ENCODE measurements at regions not wholly inside any gene's neighbourhood (a gene's known extent, or its start where the extent isn't known, plus 50 kb on each side); places are given as distances from the start of the nearest gene placed in this dataset.

- Histone ChIP-seq H3K27me3 (replicated peaks; ENCODE audit: insufficient read depth) (no peaks in the 10 kb centered on the region), H3K4me3 (no peak overlapping the region), H3K36me3 (ENCODE audit: low read depth) (no peaks in the 10 kb centered on the region), H3K27ac (no peak overlapping the region), H3K79me2 (ENCODE audit: insufficient read depth) (no peaks in the 10 kb centered on the region), H3K4me1 (ENCODE audit: insufficient read depth) (no peaks in the 10 kb centered on the region), H3K9me3 (ENCODE audit: low read depth) (no peaks in the 10 kb centered on the region), H3K4me2 (ENCODE audit: unreplicated experiment) (no peak overlapping the region), H4K20me1 (ENCODE audit: insufficient read depth) (no peaks in the 10 kb centered on the region), H3F3A (ENCODE audit: insufficient read depth) (no peaks in the 10 kb centered on the region), H3K9me2 (ENCODE audit: insufficient read depth) (no peaks in the 10 kb centered on the region), H2AFZ (no peak overlapping the region), H3K9ac (no peak overlapping the region)
- WGBS, 2 experiments (ENCODE audit: low coverage in 1 of 2, low lambda C conversion rate in 2 of 2, missing lambda C conversion rate in 2 of 2), result 40 to 48% methylated on average over 5 of the region's 5 CpGs
- TF ChIP-seq EZH2 (IDR thresholded peaks at IDR 0.05; ENCODE audit: insufficient read depth, poor library complexity, severe bottlenecking), result no peak
- no peak for TF ChIP-seq EZH2phosphoT487 (IDR thresholded peaks at IDR 0.05; ENCODE audit: insufficient read depth, low read depth)
- DNase-seq, result no peak
- in situ Hi-C loops (cut with MboI), result no loop called here
These were observed 335.2 kb upstream of the MCTP2 start for GRCh38 chr15:93895976-93896770.

DNA sequence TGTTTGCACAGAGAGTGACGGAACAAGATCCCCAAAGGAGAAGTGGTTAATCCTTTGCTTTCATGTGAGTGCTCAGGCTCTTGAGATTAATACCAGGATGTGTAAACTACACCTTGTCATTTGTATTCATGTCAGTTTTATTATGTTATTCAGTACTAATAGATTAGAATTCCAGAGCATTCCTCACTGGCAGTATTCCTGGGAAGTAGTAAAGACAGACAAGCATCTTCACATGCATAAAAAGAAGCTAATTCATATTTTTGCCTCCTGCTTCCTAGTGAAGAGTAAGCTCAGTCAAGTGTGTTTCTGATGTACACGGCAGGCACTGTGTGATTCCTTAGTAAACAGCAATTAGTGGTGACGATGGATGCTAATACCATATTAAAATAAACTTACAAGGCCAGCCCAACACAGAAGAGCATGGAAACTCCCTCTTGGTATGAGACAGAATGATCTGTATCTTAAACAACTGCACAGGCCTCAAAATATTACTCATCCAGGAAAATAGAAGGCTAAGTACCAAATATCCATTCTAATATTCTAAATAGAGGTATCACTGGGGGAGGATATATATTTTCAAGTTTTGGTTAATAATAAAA is 336.8 kb upstream of the MCTP2 start:
- in situ Hi-C loops (cut with MboI), result no loop called here
- Histone ChIP-seq H3K9ac (no peak overlapping the region), H3F3A (ENCODE audit: insufficient read depth) (no peaks in the 10 kb centered on the region), H3K4me2 (ENCODE audit: unreplicated experiment) (no peak overlapping the region), H4K20me1 (ENCODE audit: insufficient read depth) (no peaks in the 10 kb centered on the region), H2AFZ (no peak overlapping the region), H3K27ac (no peak overlapping the region), H3K36me3 (ENCODE audit: low read depth) (no peaks in the 10 kb centered on the region), H3K4me3 (no peak overlapping the region), H3K9me2 (ENCODE audit: insufficient read depth) (no peaks in the 10 kb centered on the region), H3K4me1 (ENCODE audit: insufficient read depth) (no peaks in the 10 kb centered on the region), H3K79me2 (ENCODE audit: insufficient read depth) (no peaks in the 10 kb centered on the region), H3K9me3 (ENCODE audit: low read depth) (no peaks in the 10 kb centered on the region), H3K27me3 (replicated peaks; ENCODE audit: insufficient read depth) (no peaks in the 10 kb centered on the region)
- no peak for TF ChIP-seq EZH2 (IDR thresholded peaks at IDR 0.05; ENCODE audit: insufficient read depth, poor library complexity, severe bottlenecking)
- no peak for DNase-seq
- WGBS, 2 experiments (ENCODE audit: low coverage in 1 of 2, low lambda C conversion rate in 2 of 2, missing lambda C conversion rate in 2 of 2), result 58 to 77% methylated on average over 3 of the region's 3 CpGs

DNA sequence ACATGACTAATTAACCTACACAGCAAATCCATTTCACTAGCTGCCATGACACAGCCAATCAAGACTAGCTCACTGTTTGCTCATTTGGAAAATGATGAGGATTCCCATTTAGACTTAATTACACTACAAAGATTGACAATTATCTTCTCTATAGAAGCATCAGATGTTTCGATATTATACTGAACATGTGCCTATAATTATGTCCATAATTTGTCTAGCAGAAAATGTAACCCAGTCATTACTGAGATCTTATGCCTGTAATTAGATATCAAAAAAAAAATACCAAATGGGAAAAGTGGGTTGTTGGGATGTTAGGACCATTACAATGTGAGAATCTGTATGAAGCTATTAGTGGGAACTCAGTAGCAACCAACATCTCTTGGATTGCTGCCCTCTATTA is 344.2 kb upstream of the MCTP2 start:
- Histone ChIP-seq H3K9me3 (ENCODE audit: low read depth) (no peaks in the 10 kb centered on the region), H3K4me1 (ENCODE audit: insufficient read depth) (no peaks in the 10 kb centered on the region), H4K20me1 (ENCODE audit: insufficient read depth) (no peaks in the 10 kb centered on the region), H3K79me2 (ENCODE audit: insufficient read depth) (no peaks in the 10 kb centered on the region), H3K9me2 (ENCODE audit: insufficient read depth) (no peaks in the 10 kb centered on the region), H3K9ac (no peak overlapping the region), H2AFZ (no peak overlapping the region), H3K27me3 (replicated peaks; ENCODE audit: insufficient read depth) (no peaks in the 10 kb centered on the region), H3K36me3 (ENCODE audit: low read depth) (no peaks in the 10 kb centered on the region), H3F3A (ENCODE audit: insufficient read depth) (no peaks in the 10 kb centered on the region), H3K4me2 (ENCODE audit: unreplicated experiment) (no peak overlapping the region), H3K27ac (no peak overlapping the region), H3K4me3 (no peak overlapping the region)
- no peak for DNase-seq
- 8% methylated on average over 1 of the region's 1 CpG for WGBS, 2 experiments (ENCODE audit: low coverage in 1 of 2, low lambda C conversion rate in 2 of 2, missing lambda C conversion rate in 2 of 2)
- TF ChIP-seq EZH2 (IDR thresholded peaks at IDR 0.05; ENCODE audit: insufficient read depth, poor library complexity, severe bottlenecking) (no peak), EZH2phosphoT487 (IDR thresholded peaks at IDR 0.05; ENCODE audit: insufficient read depth, low read depth) (no peak)
- in situ Hi-C loops (cut with MboI), result no loop called here

DNA sequence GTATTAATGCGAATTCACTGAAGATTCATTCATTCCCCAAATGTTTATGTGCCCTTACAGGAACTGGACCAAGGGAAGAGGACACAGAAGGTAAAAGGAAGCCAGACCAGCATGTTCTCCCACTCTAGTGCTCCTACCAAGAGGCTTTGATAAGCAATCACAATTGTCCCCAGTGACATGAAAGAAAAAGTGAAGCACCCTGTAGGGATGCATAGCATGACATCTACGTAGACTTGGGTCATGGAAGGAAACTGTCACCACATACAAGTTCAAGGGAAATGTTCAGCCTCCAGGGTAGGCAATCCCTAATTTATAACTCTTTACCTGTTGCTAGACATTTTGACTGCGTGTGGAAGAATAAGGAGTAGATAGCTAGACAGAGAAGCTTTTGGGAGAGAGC is 348.6 kb upstream of the MCTP2 start:
- Histone ChIP-seq H3K9me3 (ENCODE audit: low read depth) (no peaks in the 10 kb centered on the region), H3K27me3 (replicated peaks; ENCODE audit: insufficient read depth) (no peaks in the 10 kb centered on the region), H4K20me1 (ENCODE audit: insufficient read depth) (no peaks in the 10 kb centered on the region), H3K4me1 (ENCODE audit: insufficient read depth) (no peaks in the 10 kb centered on the region), H3K4me3 (no peak overlapping the region), H3K36me3 (ENCODE audit: low read depth) (no peaks in the 10 kb centered on the region), H3K4me2 (ENCODE audit: unreplicated experiment) (no peak overlapping the region), H3K79me2 (ENCODE audit: insufficient read depth) (no peaks in the 10 kb centered on the region), H3K9ac (no peak overlapping the region), H3K9me2 (ENCODE audit: insufficient read depth) (no peaks in the 10 kb centered on the region), H2AFZ (no peak overlapping the region), H3K27ac (no peak overlapping the region), H3F3A (ENCODE audit: insufficient read depth) (no peaks in the 10 kb centered on the region)
- no peak for TF ChIP-seq EZH2phosphoT487 (IDR thresholded peaks at IDR 0.05; ENCODE audit: insufficient read depth, low read depth)
- no peak for TF ChIP-seq EZH2 (IDR thresholded peaks at IDR 0.05; ENCODE audit: insufficient read depth, poor library complexity, severe bottlenecking)
- in situ Hi-C loops (cut with MboI), result no loop called here
- DNase-seq, result no peak
- 26 to 43% methylated on average over 3 of the region's 3 CpGs for WGBS, 2 experiments (ENCODE audit: low coverage in 1 of 2, low lambda C conversion rate in 2 of 2, missing lambda C conversion rate in 2 of 2)
